ENCODE measurements at regions not wholly inside any gene's neighbourhood (a gene's known extent, or its start where the extent isn't known, plus 50 kb on each side); places are given as distances from the start of the nearest gene placed in this dataset.

DNA sequence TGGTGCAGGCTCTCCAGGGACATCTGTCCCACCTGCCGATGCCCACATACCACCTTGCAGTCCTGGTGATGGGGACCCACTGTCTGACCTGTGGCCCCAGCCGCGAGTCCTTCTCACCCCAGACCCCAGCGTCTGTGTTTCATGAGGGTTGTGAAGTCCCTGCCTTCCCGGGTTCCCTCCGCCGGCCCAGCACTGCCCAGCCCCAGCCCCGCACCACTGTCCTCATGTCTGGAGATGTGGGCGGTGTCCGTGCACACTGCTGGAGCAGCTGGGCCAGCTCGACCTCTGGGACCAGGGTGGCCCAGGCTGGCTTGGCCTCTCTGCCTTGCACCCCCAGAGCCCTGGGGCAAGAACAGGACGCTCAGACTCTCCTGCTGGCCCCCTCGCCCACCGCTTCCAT lies 199.5 kb upstream of the CIBAR2 start:
- Histone ChIP-seq H3K4me2 (ENCODE audit: control insufficient read depth, extremely low read depth, insufficient read depth, low read depth, low read length) (no peak overlapping the region), H3K9me1 (ENCODE audit: control insufficient read depth, extremely low read depth, insufficient read depth, low read length) (no peaks in the 10 kb centered on the region), H3K9ac (ENCODE audit: control insufficient read depth, extremely low read depth, insufficient read depth, low read length) (no peak overlapping the region), H3K79me2 (ENCODE audit: control insufficient read depth, insufficient read depth, low read length) (no peaks in the 10 kb centered on the region), H3K4me3 (ENCODE audit: control insufficient read depth in 2 of 3, extremely low read depth in 1 of 3, insufficient read depth in 2 of 3, low read depth in 1 of 3, low read length in 3 of 3) (no peak overlapping the region), H3K27ac (ENCODE audit: control insufficient read depth, insufficient read depth, low read length) (no peak overlapping the region), H3K9me3 (ENCODE audit: control insufficient read depth, low read depth, low read length) (no peaks in the 10 kb centered on the region), H2AFZ (ENCODE audit: control insufficient read depth, low read length) (no peak overlapping the region), H3K27me3 (ENCODE audit: control insufficient read depth, extremely low read depth, insufficient read depth, low read length) (no peaks in the 10 kb centered on the region), H3K36me3 (ENCODE audit: control insufficient read depth in 2 of 2, extremely low read depth in 1 of 2, insufficient read depth in 2 of 2, low read length in 2 of 2) (no peaks in the 10 kb centered on the region), H3K4me1 (ENCODE audit: control insufficient read depth, extremely low read depth, insufficient read depth, low read length) (peaks cover 5% of the 10 kb centered on the region), H4K20me1 (ENCODE audit: control insufficient read depth, extremely low read depth, insufficient read depth, low read length) (peaks cover 2% of the 10 kb centered on the region)
- no peak for FAIRE-seq
- dilution Hi-C loops (cut with MboI; ENCODE audit: extremely low pct_ligation_motif_present, low sequenced_read_pairs), result no loop called here
- TF ChIP-seq, protein P1, sequence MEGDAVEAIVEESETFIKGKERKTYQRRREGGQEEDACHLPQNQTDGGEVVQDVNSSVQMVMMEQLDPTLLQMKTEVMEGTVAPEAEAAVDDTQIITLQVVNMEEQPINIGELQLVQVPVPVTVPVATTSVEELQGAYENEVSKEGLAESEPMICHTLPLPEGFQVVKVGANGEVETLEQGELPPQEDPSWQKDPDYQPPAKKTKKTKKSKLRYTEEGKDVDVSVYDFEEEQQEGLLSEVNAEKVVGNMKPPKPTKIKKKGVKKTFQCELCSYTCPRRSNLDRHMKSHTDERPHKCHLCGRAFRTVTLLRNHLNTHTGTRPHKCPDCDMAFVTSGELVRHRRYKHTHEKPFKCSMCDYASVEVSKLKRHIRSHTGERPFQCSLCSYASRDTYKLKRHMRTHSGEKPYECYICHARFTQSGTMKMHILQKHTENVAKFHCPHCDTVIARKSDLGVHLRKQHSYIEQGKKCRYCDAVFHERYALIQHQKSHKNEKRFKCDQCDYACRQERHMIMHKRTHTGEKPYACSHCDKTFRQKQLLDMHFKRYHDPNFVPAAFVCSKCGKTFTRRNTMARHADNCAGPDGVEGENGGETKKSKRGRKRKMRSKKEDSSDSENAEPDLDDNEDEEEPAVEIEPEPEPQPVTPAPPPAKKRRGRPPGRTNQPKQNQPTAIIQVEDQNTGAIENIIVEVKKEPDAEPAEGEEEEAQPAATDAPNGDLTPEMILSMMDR (optimal IDR thresholded peaks at IDR 0.05 in 1 of 3, IDR thresholded peaks at IDR 0.05 in 1 of 3, conservative IDR thresholded peaks at IDR 0.05 in 1 of 3; ENCODE audit: extremely low read depth in 1 of 3, insufficient read depth in 2 of 3, low read length in 3 of 3), result no peak
- no peak for TF ChIP-seq EZH2 (IDR thresholded peaks at IDR 0.05; ENCODE audit: low read length)
- no peak for DNase-seq (ENCODE audit: low read depth, low spot score)

DNA sequence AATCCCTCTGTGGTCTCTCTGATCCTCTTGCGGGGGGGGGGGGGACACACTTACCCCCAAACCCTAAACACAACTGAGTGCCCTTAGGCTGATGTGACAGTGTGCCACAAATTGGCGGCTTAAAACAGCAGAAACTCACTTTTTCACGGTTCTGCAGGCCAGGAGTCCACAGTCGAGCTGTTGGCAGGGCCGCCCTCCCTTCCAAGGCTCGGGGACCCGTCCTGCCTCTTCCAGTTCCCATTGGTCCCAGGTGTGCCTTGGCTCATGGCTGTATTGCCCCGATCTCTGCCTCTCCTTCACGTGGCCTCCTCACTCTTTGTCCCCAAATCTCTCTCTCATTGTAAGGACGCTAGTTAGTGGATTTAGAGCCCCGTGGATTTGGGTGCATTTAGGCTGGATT lies 199.9 kb upstream of the CIBAR2 start:
- H2AFZ ChIP-seq (ENCODE audit: control insufficient read depth, low read length), result no peak overlapping the region
- FAIRE-seq, result no peak
- peaks cover 2% of the 10 kb centered on the region for H4K20me1 ChIP-seq (ENCODE audit: control insufficient read depth, extremely low read depth, insufficient read depth, low read length)

More for the DNA sequence above, 199.9 kb upstream of the CIBAR2 start:
- Histone ChIP-seq H3K27ac (ENCODE audit: control insufficient read depth, insufficient read depth, low read length) (no peak overlapping the region), H3K79me2 (ENCODE audit: control insufficient read depth, insufficient read depth, low read length) (no peaks in the 10 kb centered on the region), H3K9ac (ENCODE audit: control insufficient read depth, extremely low read depth, insufficient read depth, low read length) (no peak overlapping the region), H3K9me3 (ENCODE audit: control insufficient read depth, low read depth, low read length) (no peaks in the 10 kb centered on the region), H3K27me3 (ENCODE audit: control insufficient read depth, extremely low read depth, insufficient read depth, low read length) (no peaks in the 10 kb centered on the region), H3K36me3 (ENCODE audit: control insufficient read depth in 2 of 2, extremely low read depth in 1 of 2, insufficient read depth in 2 of 2, low read length in 2 of 2) (no peaks in the 10 kb centered on the region), H3K4me1 (ENCODE audit: control insufficient read depth, extremely low read depth, insufficient read depth, low read length) (peaks cover 5% of the 10 kb centered on the region), H3K4me2 (ENCODE audit: control insufficient read depth, extremely low read depth, insufficient read depth, low read depth, low read length) (no peak overlapping the region), H3K9me1 (ENCODE audit: control insufficient read depth, extremely low read depth, insufficient read depth, low read length) (no peaks in the 10 kb centered on the region), H3K4me3 (ENCODE audit: control insufficient read depth in 2 of 3, extremely low read depth in 1 of 3, insufficient read depth in 2 of 3, low read depth in 1 of 3, low read length in 3 of 3) (no peak overlapping the region)
- dilution Hi-C loops (cut with MboI; ENCODE audit: extremely low pct_ligation_motif_present, low sequenced_read_pairs), result no loop called here
- TF ChIP-seq, protein P1 (optimal IDR thresholded peaks at IDR 0.05 in 1 of 3, IDR thresholded peaks at IDR 0.05 in 1 of 3, conservative IDR thresholded peaks at IDR 0.05 in 1 of 3; ENCODE audit: extremely low read depth in 1 of 3, insufficient read depth in 2 of 3, low read length in 3 of 3), result no peak
- no peak for TF ChIP-seq EZH2 (IDR thresholded peaks at IDR 0.05; ENCODE audit: low read length)
- DNase-seq (ENCODE audit: low read depth, low spot score), result no peak
